PC-3 (cell line): ENCODE measurements at regions not wholly inside any gene's neighbourhood (a gene's known extent, or its start where the extent isn't known, plus 50 kb on each side); places are given as distances from the start of the nearest gene placed in this dataset.

Source experiments
- CTCF ChIP-seq: fragments of 300-600 bp; sonication (generic); conservative IDR thresholded peaks from 2 replicates; pipeline ENCODE4 v1.5.1; 2017; ENCODE audit warnings: antibody characterized with exemption, low read depth, mild to moderate bottlenecking, low read length
- EZH2 ChIP-seq: fragments of 300-600 bp; sonication (generic); IDR thresholded peaks from one replicate; pipeline ENCODE4 v1.6.1; 2017; ENCODE audit warnings: antibody characterized with exemption, mild to moderate bottlenecking, low read length; ENCODE audit not compliant: unreplicated experiment
- EZH2phosphoT487 ChIP-seq: fragments of 300-600 bp; sonication (generic); IDR thresholded peaks from 2 replicates; pipeline ENCODE4 v1.6.1; 2018; ENCODE audit warnings: mild to moderate bottlenecking, antibody characterized with exemption, low read length, borderline replicate concordance

DNA sequence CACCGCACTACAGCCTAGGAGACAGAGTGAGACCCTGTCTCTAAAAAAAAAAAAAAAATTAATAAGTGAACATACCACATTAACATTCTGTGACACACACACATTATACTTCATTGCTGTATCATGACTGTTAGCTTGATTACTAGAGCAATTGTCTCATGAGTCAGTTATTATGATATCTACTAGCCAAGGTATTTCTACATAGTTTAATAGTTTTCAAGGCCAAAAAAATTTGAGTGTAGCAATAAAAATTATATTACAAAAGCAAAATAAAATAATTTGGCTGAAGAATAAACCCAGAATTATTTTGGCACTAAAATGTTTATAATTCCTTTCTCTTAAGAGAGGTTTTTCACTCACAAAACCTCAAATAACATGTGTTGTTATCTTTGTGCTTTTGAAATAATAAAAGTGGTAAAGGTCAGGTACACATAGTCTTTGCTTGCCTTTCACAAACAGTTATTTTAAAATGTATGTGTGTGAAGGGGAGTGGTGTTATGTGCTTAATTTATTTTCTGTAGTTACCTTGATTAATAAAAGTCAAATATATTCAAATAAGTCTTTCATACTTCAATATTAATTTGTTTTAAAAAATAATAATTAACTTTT, 136.9 kb upstream of the SPOPL start:
- TF ChIP-seq CTCF (no peak), EZH2 (no peak), EZH2phosphoT487 (no peak)
